ENCODE measurements at regions not wholly inside any gene's neighbourhood (a gene's known extent, or its start where the extent isn't known, plus 50 kb on each side); places are given as distances from the start of the nearest gene placed in this dataset.

GRCh38 chr4:23572382-23572781 is 317.5 kb downstream of the PPARGC1A start:
- ATAC-seq (no peak), DNase-seq (no peak)
- WGBS (ENCODE audit: insufficient coverage) = 90% methylated on average over 4 of the region's 4 CpGs
- Mint-ChIP-seq H3K36me3 (no peaks in the 10 kb centered on the region), H3K27me3 (ENCODE audit: low read depth in 2 of 2) (no peaks in the 10 kb centered on the region), H3K27ac (no peak overlapping the region), H3K4me1 (no peaks in the 10 kb centered on the region), H3K4me3 (no peak overlapping the region), H3K9me3 (peaks cover 14 to 18% of the 10 kb centered on the region in 2 donors)
- H3K9me3 ChIP-seq (ENCODE audit: control insufficient read depth, insufficient read depth, low read length) = peaks cover 3% of the 10 kb centered on the region
- no peaks in the 10 kb centered on the region for H3K4me1 ChIP-seq (ENCODE audit: control insufficient read depth, insufficient read depth, low read length)
- no peak overlapping the region for H3K4me3 ChIP-seq (ENCODE audit: low read length)
- no peaks in the 10 kb centered on the region for H3K27me3 ChIP-seq (ENCODE audit: control insufficient read depth, insufficient read depth, low read length)
- TF ChIP-seq, protein P1, sequence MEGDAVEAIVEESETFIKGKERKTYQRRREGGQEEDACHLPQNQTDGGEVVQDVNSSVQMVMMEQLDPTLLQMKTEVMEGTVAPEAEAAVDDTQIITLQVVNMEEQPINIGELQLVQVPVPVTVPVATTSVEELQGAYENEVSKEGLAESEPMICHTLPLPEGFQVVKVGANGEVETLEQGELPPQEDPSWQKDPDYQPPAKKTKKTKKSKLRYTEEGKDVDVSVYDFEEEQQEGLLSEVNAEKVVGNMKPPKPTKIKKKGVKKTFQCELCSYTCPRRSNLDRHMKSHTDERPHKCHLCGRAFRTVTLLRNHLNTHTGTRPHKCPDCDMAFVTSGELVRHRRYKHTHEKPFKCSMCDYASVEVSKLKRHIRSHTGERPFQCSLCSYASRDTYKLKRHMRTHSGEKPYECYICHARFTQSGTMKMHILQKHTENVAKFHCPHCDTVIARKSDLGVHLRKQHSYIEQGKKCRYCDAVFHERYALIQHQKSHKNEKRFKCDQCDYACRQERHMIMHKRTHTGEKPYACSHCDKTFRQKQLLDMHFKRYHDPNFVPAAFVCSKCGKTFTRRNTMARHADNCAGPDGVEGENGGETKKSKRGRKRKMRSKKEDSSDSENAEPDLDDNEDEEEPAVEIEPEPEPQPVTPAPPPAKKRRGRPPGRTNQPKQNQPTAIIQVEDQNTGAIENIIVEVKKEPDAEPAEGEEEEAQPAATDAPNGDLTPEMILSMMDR (IDR thresholded peaks at IDR 0.05) = no peak
- no peak overlapping the region for H3K27ac ChIP-seq (ENCODE audit: low read length)
- intact Hi-C loops (cut with micrococcal nuclease) = no loop called here
- H3K36me3 ChIP-seq (ENCODE audit: control insufficient read depth, insufficient read depth, low read length) = no peaks in the 10 kb centered on the region

DNA sequence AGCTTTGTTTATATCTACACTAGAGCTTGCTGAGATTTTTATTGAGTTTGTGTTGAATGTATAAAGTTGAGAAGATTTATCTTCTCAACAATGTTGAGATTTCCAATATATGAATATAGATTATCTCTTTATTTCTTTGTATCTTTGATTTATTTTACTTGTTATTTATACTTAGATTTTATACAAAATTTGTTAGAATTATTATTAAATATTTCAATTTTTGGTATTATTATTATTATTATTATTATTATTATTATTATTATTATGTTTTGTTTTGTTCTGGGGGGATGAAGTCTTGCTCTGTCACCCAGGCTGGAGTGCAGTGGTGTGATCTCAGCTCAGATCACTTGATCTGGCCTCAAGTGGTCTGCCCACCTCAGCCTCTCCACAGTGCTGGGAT is 322.5 kb downstream of the PPARGC1A start:
- H3K4me1 ChIP-seq (ENCODE audit: control insufficient read depth, insufficient read depth, low read length) = no peaks in the 10 kb centered on the region
- Mint-ChIP-seq H3K27me3 (ENCODE audit: low read depth in 2 of 2) (no peaks in the 10 kb centered on the region), H3K36me3 (peaks cover 4% of the 10 kb centered on the region), H3K4me1 (no peaks in the 10 kb centered on the region), H3K9me3 (peaks cover 16 to 24% of the 10 kb centered on the region in 2 donors), H3K27ac (no peak overlapping the region), H3K4me3 (no peak overlapping the region)
- no peak overlapping the region for H3K4me3 ChIP-seq (ENCODE audit: low read length)
- TF ChIP-seq, protein P1 (IDR thresholded peaks at IDR 0.05) = no peak
- H3K27ac ChIP-seq (ENCODE audit: low read length) = no peak overlapping the region
- ATAC-seq = no peak
- peaks cover under 1% of the 10 kb centered on the region for H3K9me3 ChIP-seq (ENCODE audit: control insufficient read depth, insufficient read depth, low read length)
- H3K36me3 ChIP-seq (ENCODE audit: control insufficient read depth, insufficient read depth, low read length) = no peaks in the 10 kb centered on the region
- DNase-seq = no peak
- intact Hi-C loops (cut with micrococcal nuclease) = no loop called here
- H3K27me3 ChIP-seq (ENCODE audit: control insufficient read depth, insufficient read depth, low read length) = no peaks in the 10 kb centered on the region

- Mint-ChIP-seq H3K27me3 (ENCODE audit: low read depth in 2 of 2) (no peaks in the 10 kb centered on the region), H3K4me3 (no peak overlapping the region), H3K4me1 (no peaks in the 10 kb centered on the region), H3K9me3 (peaks cover 22 to 24% of the 10 kb centered on the region in 2 donors), H3K27ac (no peak overlapping the region), H3K36me3 (peaks cover 9% of the 10 kb centered on the region)
- Histone ChIP-seq H3K27ac (ENCODE audit: low read length) (no peak overlapping the region), H3K9me3 (ENCODE audit: control insufficient read depth, insufficient read depth, low read length) (no peaks in the 10 kb centered on the region), H3K4me3 (ENCODE audit: low read length) (no peak overlapping the region), H3K36me3 (ENCODE audit: control insufficient read depth, insufficient read depth, low read length) (no peaks in the 10 kb centered on the region), H3K4me1 (ENCODE audit: control insufficient read depth, insufficient read depth, low read length) (no peaks in the 10 kb centered on the region), H3K27me3 (ENCODE audit: control insufficient read depth, insufficient read depth, low read length) (no peaks in the 10 kb centered on the region)
- no peak for ATAC-seq
- TF ChIP-seq, protein P1 (IDR thresholded peaks at IDR 0.05) = no peak
- DNase-seq = no peak
- intact Hi-C loops (cut with micrococcal nuclease) = no loop called here
- WGBS (ENCODE audit: insufficient coverage) = 100% methylated on average over 2 of the region's 2 CpGs
Observed at GRCh38 chr4:23560748-23561147, 329.1 kb downstream of the PPARGC1A start.

DNA sequence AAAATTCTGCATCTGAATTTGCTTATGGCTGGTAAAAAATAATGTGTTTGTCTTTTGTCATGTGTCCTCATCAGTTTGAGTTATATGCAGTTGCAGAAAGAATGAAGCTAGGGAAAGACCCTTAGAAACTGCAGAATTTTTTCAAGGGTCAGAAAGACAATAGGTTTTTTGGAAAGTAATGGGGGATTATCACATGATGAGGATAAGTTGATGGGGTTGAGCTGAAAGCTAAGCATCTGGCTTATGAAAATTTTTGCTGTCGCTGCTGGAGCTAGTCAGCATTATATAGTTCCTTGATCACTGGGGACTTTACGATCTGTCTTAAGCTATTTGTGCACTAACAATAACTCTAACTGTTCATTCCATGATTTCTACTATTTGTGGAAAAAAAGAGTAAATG is 331.7 kb downstream of the PPARGC1A start:
- ATAC-seq (no peak), DNase-seq (no peak)
- no peak overlapping the region for H3K27ac Mint-ChIP-seq
- no peak overlapping the region for H3K4me3 ChIP-seq (ENCODE audit: low read length)
- TF ChIP-seq, protein P1 (IDR thresholded peaks at IDR 0.05) = no peak
- no peaks in the 10 kb centered on the region for H3K36me3 ChIP-seq (ENCODE audit: control insufficient read depth, insufficient read depth, low read length)
- H3K36me3 Mint-ChIP-seq = peaks cover 9% of the 10 kb centered on the region
- no peaks in the 10 kb centered on the region for H3K27me3 Mint-ChIP-seq (ENCODE audit: low read depth in 2 of 2)
- no peak overlapping the region for H3K27ac ChIP-seq (ENCODE audit: low read length)
- intact Hi-C loops (cut with micrococcal nuclease) = no loop called here
- H3K4me3 Mint-ChIP-seq = no peak overlapping the region
- WGBS (ENCODE audit: insufficient coverage) = 83% methylated on average over 1 of the region's 2 CpGs
- peaks cover 16 to 22% of the 10 kb centered on the region in 2 donors for H3K9me3 Mint-ChIP-seq
- no peaks in the 10 kb centered on the region for H3K27me3 ChIP-seq (ENCODE audit: control insufficient read depth, insufficient read depth, low read length)
- H3K4me1 ChIP-seq (ENCODE audit: control insufficient read depth, insufficient read depth, low read length) = no peaks in the 10 kb centered on the region
- no peaks in the 10 kb centered on the region for H3K4me1 Mint-ChIP-seq
- H3K9me3 ChIP-seq (ENCODE audit: control insufficient read depth, insufficient read depth, low read length) = no peaks in the 10 kb centered on the region

Data from natural killer cell (primary cell).